ENCODE measurements at regions not wholly inside any gene's neighbourhood (a gene's known extent, or its start where the extent isn't known, plus 50 kb on each side); places are given as distances from the start of the nearest gene placed in this dataset.

DNA sequence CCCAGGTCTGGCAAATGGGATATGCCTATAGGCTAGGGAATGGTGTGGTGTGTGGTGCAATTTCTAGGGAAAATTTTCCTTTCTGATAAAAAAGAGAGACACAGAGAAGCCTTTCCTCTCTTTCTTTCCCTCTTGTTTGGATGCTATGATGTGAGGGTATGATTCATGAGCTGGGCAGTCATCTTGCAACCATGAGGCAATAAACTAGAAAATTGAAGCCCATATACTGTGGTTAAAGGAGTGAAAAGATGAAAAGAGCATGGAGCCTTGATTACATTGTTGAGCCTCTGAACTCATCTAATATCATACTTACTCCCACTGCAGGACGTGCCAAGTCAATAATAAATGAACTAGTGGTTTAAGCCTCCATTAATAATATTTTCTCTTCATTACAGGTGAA, 215.6 kb downstream of the HAUS1 start:
- no peak overlapping the region for H3K4me2 ChIP-seq (ENCODE audit: insufficient read depth, low read length, poor library complexity, severe bottlenecking)
- no peak overlapping the region for H4K8ac ChIP-seq (ENCODE audit: low read depth, low read length)
- H3K18ac ChIP-seq (ENCODE audit: low read length): no peak overlapping the region
- no peaks in the 10 kb centered on the region for H3K79me1 ChIP-seq (ENCODE audit: low read depth, low read length)
- no peak overlapping the region for H2BK5ac ChIP-seq (ENCODE audit: low read length)
- H2BK12ac ChIP-seq (ENCODE audit: low read length): no peak overlapping the region
- no peak overlapping the region for H3K9ac ChIP-seq (ENCODE audit: low read depth, low read length, poor library complexity)
- no peak overlapping the region for H3K4me3 ChIP-seq (ENCODE audit: low read length in 2 of 2)
- H3K36me3 ChIP-seq (replicated peaks in 1 of 2; ENCODE audit: control insufficient read depth in 2 of 2, insufficient read depth in 2 of 2, low read length in 2 of 2): no peaks in the 10 kb centered on the region
- peaks cover 0 to 7% (median 0%) of the 10 kb centered on the region in 3 experiments for H3K27me3 ChIP-seq (ENCODE audit: control insufficient read depth in 3 of 3, insufficient read depth in 3 of 3, low read depth in 1 of 3, low read length in 3 of 3)
- no peak overlapping the region for H2AFZ ChIP-seq (ENCODE audit: low read length)
- no peak overlapping the region for H2BK15ac ChIP-seq (ENCODE audit: low read length)
- H3K23ac ChIP-seq (ENCODE audit: low read depth, low read length, poor library complexity): no peak overlapping the region
- WGBS, 2 donors (ENCODE audit: extremely low coverage in 2 of 2, insufficient read length in 2 of 2, insufficient replicate concordance in 1 of 2): no CpG with 5 or more reads among the region's 1 CpG
- H4K91ac ChIP-seq (ENCODE audit: low read depth, low read length, poor library complexity): no peak overlapping the region
- no peak overlapping the region for H3K27ac ChIP-seq (replicated peaks; ENCODE audit: low read length)
- no peak overlapping the region for H3K4ac ChIP-seq (ENCODE audit: low read length)
- DNase-seq (ENCODE audit: low spot score): no peak
- H3K4me1 ChIP-seq (ENCODE audit: control insufficient read depth in 2 of 2, insufficient read depth in 1 of 2, low read depth in 1 of 2, low read length in 2 of 2): peaks cover 20% of the 10 kb centered on the region in 2 donors
- H3K14ac ChIP-seq (ENCODE audit: low read length): no peak overlapping the region
- H2AK5ac ChIP-seq (ENCODE audit: low read depth, low read length): no peak overlapping the region
- H3K9me3 ChIP-seq (replicated peaks in 1 of 2; ENCODE audit: control insufficient read depth in 2 of 2, insufficient read depth in 1 of 2, low read depth in 1 of 2, low read length in 2 of 2): no peaks in the 10 kb centered on the region
- H2BK120ac ChIP-seq (ENCODE audit: low read depth, low read length): no peak overlapping the region

DNA sequence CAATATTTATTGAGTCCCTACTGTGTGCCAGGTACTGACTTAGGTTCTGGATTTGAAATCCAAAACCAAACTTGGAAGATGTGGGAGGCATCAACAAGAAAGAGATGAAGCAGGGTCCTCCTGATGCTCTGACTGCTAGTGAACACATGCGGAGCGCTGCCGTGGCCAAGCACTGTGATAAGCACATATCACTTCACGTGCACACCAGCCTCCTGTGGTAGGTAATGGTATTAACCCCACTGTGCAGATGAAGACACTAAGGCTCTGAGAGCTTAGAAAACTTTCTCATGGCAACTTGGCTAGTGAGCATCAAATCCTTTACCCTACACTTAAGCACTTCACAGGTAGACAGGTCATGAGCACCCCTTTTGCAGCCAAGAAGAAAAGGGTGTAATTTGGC, 216.1 kb downstream of the HAUS1 start:
- Histone ChIP-seq H3K18ac (ENCODE audit: low read length) (no peak overlapping the region), H2AFZ (ENCODE audit: low read length) (no peak overlapping the region), H2BK12ac (ENCODE audit: low read length) (no peak overlapping the region), H3K79me1 (ENCODE audit: low read depth, low read length) (no peaks in the 10 kb centered on the region), H3K4ac (ENCODE audit: low read length) (no peak overlapping the region), H3K14ac (ENCODE audit: low read length) (no peak overlapping the region), H3K4me3 (ENCODE audit: low read length in 2 of 2) (no peak overlapping the region), H3K4me2 (ENCODE audit: insufficient read depth, low read length, poor library complexity, severe bottlenecking) (no peak overlapping the region), H2BK5ac (ENCODE audit: low read length) (no peak overlapping the region), H4K91ac (ENCODE audit: low read depth, low read length, poor library complexity) (no peak overlapping the region), H2AK5ac (ENCODE audit: low read depth, low read length) (no peak overlapping the region), H3K27me3 (ENCODE audit: control insufficient read depth in 3 of 3, insufficient read depth in 3 of 3, low read depth in 1 of 3, low read length in 3 of 3) (peaks cover 0 to 7% (median 0%) of the 10 kb centered on the region in 3 experiments), H3K27ac (replicated peaks; ENCODE audit: low read length) (no peak overlapping the region), H2BK120ac (ENCODE audit: low read depth, low read length) (no peak overlapping the region), H3K9ac (ENCODE audit: low read depth, low read length, poor library complexity) (no peak overlapping the region), H4K8ac (ENCODE audit: low read depth, low read length) (no peak overlapping the region), H3K4me1 (ENCODE audit: control insufficient read depth in 2 of 2, insufficient read depth in 1 of 2, low read depth in 1 of 2, low read length in 2 of 2) (peaks cover 20% of the 10 kb centered on the region in 2 donors), H3K9me3 (replicated peaks in 1 of 2; ENCODE audit: control insufficient read depth in 2 of 2, insufficient read depth in 1 of 2, low read depth in 1 of 2, low read length in 2 of 2) (no peaks in the 10 kb centered on the region), H2BK15ac (ENCODE audit: low read length) (no peak overlapping the region), H3K23ac (ENCODE audit: low read depth, low read length, poor library complexity) (no peak overlapping the region), H3K36me3 (replicated peaks in 1 of 2; ENCODE audit: control insufficient read depth in 2 of 2, insufficient read depth in 2 of 2, low read length in 2 of 2) (no peaks in the 10 kb centered on the region)
- DNase-seq (ENCODE audit: low spot score): no peak
- WGBS, 2 donors (ENCODE audit: extremely low coverage in 2 of 2, insufficient read length in 2 of 2, insufficient replicate concordance in 1 of 2): no CpG with 5 or more reads among the region's 4 CpGs

DNA sequence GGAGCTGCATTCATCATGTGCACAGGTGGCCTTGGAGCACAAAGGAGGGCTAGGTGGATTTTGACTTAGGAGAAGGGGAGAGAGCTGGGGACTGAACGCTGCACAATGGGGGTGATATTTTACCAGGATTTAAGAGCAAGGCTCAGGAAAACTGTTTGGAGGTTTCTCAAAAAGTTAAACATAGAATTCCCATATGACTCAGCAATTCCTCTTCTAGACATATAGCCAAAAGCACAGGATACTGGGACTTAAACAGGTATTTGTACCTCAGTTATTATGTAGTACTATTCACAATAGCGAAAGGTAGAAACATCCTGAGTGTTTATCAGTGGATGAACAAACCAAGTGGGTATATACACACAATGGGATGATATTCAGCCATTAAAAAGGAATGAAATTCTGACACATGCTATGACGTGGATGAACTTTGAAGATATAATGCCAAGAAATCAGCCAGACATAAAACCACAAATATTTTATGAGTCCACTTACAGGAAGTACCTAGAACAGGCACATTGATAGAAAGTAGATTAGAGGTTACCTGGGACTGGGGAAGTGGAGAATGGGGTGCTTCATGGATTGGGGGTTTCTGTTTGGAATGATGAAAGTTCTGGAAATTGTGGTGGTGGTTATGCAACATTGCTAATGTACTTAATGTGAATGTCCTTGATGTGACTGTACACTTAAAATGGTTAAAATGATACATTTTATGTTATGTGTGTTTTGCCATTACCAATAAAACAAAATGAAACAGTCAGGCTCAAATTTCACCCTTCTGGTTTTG, 216.9 kb downstream of the HAUS1 start:
- H3K4me1 ChIP-seq (ENCODE audit: control insufficient read depth in 2 of 2, insufficient read depth in 1 of 2, low read depth in 1 of 2, low read length in 2 of 2): peaks cover 20 to 22% of the 10 kb centered on the region in 2 donors
- no peak overlapping the region for H3K4ac ChIP-seq (ENCODE audit: low read length)
- H3K4me2 ChIP-seq (ENCODE audit: insufficient read depth, low read length, poor library complexity, severe bottlenecking): no peak overlapping the region
- no peak overlapping the region for H3K23ac ChIP-seq (ENCODE audit: low read depth, low read length, poor library complexity)
- H2BK15ac ChIP-seq (ENCODE audit: low read length): no peak overlapping the region
- no peak overlapping the region for H3K9ac ChIP-seq (ENCODE audit: low read depth, low read length, poor library complexity)
- no peaks in the 10 kb centered on the region for H3K9me3 ChIP-seq (replicated peaks in 1 of 2; ENCODE audit: control insufficient read depth in 2 of 2, insufficient read depth in 1 of 2, low read depth in 1 of 2, low read length in 2 of 2)
- DNase-seq (ENCODE audit: low spot score): no peak
- H2BK120ac ChIP-seq (ENCODE audit: low read depth, low read length): no peak overlapping the region
- H2BK12ac ChIP-seq (ENCODE audit: low read length): no peak overlapping the region
- no peaks in the 10 kb centered on the region for H3K79me1 ChIP-seq (ENCODE audit: low read depth, low read length)
- no peak overlapping the region for H3K4me3 ChIP-seq (ENCODE audit: low read length in 2 of 2)
- no CpG with 5 or more reads among the region's 3 CpGs for WGBS, 2 donors (ENCODE audit: extremely low coverage in 2 of 2, insufficient read length in 2 of 2, insufficient replicate concordance in 1 of 2)
- no peak overlapping the region for H4K91ac ChIP-seq (ENCODE audit: low read depth, low read length, poor library complexity)
- H3K27me3 ChIP-seq (ENCODE audit: control insufficient read depth in 3 of 3, insufficient read depth in 3 of 3, low read depth in 1 of 3, low read length in 3 of 3): peaks cover 0 to 7% (median 0%) of the 10 kb centered on the region in 3 experiments
- H3K27ac ChIP-seq (replicated peaks; ENCODE audit: low read length): no peak overlapping the region
- H2BK5ac ChIP-seq (ENCODE audit: low read length): no peak overlapping the region
- H3K14ac ChIP-seq (ENCODE audit: low read length): no peak overlapping the region
- H2AK5ac ChIP-seq (ENCODE audit: low read depth, low read length): no peak overlapping the region
- H4K8ac ChIP-seq (ENCODE audit: low read depth, low read length): no peak overlapping the region
- H2AFZ ChIP-seq (ENCODE audit: low read length): no peak overlapping the region
- no peak overlapping the region for H3K18ac ChIP-seq (ENCODE audit: low read length)
- H3K36me3 ChIP-seq (replicated peaks in 1 of 2; ENCODE audit: control insufficient read depth in 2 of 2, insufficient read depth in 2 of 2, low read length in 2 of 2): no peaks in the 10 kb centered on the region

DNA sequence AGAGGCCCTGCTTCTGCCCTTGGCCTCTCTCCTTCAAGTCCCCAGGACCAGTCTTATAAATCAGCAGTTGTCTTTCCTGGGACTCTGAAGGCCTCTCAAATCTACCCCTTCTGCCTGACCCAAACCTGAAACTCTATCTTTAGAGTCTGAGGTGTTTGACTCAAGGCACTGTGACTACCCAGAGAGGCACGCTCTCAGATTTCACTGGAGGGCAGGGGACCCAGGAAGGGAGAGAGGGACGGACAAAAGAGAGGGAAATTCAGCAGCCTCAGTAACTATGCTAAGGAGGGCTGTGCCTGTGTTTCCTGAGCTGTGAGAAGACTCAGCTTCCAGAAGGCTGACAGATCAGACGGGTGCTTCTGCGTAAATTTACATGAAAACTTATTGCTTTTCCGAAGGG, 217.8 kb downstream of the HAUS1 start:
- no peak overlapping the region for H2AK5ac ChIP-seq (ENCODE audit: low read depth, low read length)
- no peak overlapping the region for H3K4ac ChIP-seq (ENCODE audit: low read length)
- peak overlapping the region; percentile 22 for H3K4me2 ChIP-seq (ENCODE audit: insufficient read depth, low read length, poor library complexity, severe bottlenecking)
- peaks cover 20 to 22% of the 10 kb centered on the region in 2 donors for H3K4me1 ChIP-seq (ENCODE audit: control insufficient read depth in 2 of 2, insufficient read depth in 1 of 2, low read depth in 1 of 2, low read length in 2 of 2)
- H4K8ac ChIP-seq (ENCODE audit: low read depth, low read length): no peak overlapping the region
- peak overlapping the region; percentile 26 for H2AFZ ChIP-seq (ENCODE audit: low read length)
- H3K23ac ChIP-seq (ENCODE audit: low read depth, low read length, poor library complexity): no peak overlapping the region
- no peak overlapping the region for H2BK5ac ChIP-seq (ENCODE audit: low read length)
- no peak overlapping the region for H4K91ac ChIP-seq (ENCODE audit: low read depth, low read length, poor library complexity)
- WGBS, 2 donors (ENCODE audit: extremely low coverage in 2 of 2, insufficient read length in 2 of 2, insufficient replicate concordance in 1 of 2): no CpG with 5 or more reads among the region's 5 CpGs
- no peak overlapping the region for H2BK15ac ChIP-seq (ENCODE audit: low read length)
- H3K9me3 ChIP-seq (replicated peaks in 1 of 2; ENCODE audit: control insufficient read depth in 2 of 2, insufficient read depth in 1 of 2, low read depth in 1 of 2, low read length in 2 of 2): no peaks in the 10 kb centered on the region
- H3K79me1 ChIP-seq (ENCODE audit: low read depth, low read length): no peaks in the 10 kb centered on the region
- H3K27ac ChIP-seq (replicated peaks; ENCODE audit: low read length): peak overlapping the region; percentile 78
- peaks cover 0 to 7% (median 0%) of the 10 kb centered on the region in 3 experiments for H3K27me3 ChIP-seq (ENCODE audit: control insufficient read depth in 3 of 3, insufficient read depth in 3 of 3, low read depth in 1 of 3, low read length in 3 of 3)
- H3K18ac ChIP-seq (ENCODE audit: low read length): no peak overlapping the region
- H3K36me3 ChIP-seq (replicated peaks in 1 of 2; ENCODE audit: control insufficient read depth in 2 of 2, insufficient read depth in 2 of 2, low read length in 2 of 2): no peaks in the 10 kb centered on the region
- DNase-seq (ENCODE audit: low spot score): no peak
- no peak overlapping the region for H2BK12ac ChIP-seq (ENCODE audit: low read length)
- H3K9ac ChIP-seq (ENCODE audit: low read depth, low read length, poor library complexity): no peak overlapping the region
- H3K14ac ChIP-seq (ENCODE audit: low read length): no peak overlapping the region
- H2BK120ac ChIP-seq (ENCODE audit: low read depth, low read length): no peak overlapping the region
- H3K4me3 ChIP-seq (ENCODE audit: low read length in 2 of 2): no peak overlapping the region
